ENCODE measurements at regions not wholly inside any gene's neighbourhood (a gene's known extent, or its start where the extent isn't known, plus 50 kb on each side); places are given as distances from the start of the nearest gene placed in this dataset.
A peak's percentile ranks its signal among the peaks of the same experiment; 100 is the strongest.

DNA sequence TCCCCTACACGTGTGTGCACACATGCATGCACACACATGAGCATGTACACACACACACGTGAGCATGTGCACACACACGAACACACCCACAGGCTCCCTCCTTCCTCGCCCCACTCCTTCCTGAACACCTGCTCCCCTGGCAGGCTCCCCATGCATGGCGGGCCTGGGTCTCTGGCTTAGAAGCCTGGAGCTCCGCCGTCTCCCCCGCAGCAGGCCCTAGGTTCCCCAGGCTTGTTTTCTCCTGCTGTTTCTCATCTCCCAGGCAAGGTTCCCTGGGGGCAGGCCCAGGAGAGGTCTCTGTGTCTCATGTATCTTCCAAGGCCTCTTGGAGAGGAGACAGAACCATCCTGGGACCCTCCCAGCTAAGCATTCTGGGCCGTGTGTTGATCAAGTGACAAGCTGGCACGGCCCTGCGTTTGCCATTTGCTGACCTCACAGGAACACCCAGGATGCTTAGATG lies 202.3 kb upstream of the CIBAR2 start:
- TF ChIP-seq, protein P1, sequence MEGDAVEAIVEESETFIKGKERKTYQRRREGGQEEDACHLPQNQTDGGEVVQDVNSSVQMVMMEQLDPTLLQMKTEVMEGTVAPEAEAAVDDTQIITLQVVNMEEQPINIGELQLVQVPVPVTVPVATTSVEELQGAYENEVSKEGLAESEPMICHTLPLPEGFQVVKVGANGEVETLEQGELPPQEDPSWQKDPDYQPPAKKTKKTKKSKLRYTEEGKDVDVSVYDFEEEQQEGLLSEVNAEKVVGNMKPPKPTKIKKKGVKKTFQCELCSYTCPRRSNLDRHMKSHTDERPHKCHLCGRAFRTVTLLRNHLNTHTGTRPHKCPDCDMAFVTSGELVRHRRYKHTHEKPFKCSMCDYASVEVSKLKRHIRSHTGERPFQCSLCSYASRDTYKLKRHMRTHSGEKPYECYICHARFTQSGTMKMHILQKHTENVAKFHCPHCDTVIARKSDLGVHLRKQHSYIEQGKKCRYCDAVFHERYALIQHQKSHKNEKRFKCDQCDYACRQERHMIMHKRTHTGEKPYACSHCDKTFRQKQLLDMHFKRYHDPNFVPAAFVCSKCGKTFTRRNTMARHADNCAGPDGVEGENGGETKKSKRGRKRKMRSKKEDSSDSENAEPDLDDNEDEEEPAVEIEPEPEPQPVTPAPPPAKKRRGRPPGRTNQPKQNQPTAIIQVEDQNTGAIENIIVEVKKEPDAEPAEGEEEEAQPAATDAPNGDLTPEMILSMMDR (IDR thresholded peaks at IDR 0.05; ENCODE audit: insufficient read depth, low read depth, low read length): no peak
- no peak for TF ChIP-seq EZH2 (IDR thresholded peaks at IDR 0.05; ENCODE audit: insufficient read depth, low read length)
- Histone ChIP-seq H3K9me3 (ENCODE audit: insufficient read depth, low read depth, low read length) (no peaks in the 10 kb centered on the region), H3K4me1 (ENCODE audit: insufficient read depth, low read length) (peaks cover 7% of the 10 kb centered on the region), H3K79me2 (ENCODE audit: insufficient read depth, low read length) (no peaks in the 10 kb centered on the region), H3K27me3 (ENCODE audit: insufficient read depth, low read length) (peaks cover 2% of the 10 kb centered on the region), H3K27ac (ENCODE audit: low read depth, low read length) (no peak overlapping the region), H3K36me3 (ENCODE audit: insufficient read depth, low read length) (no peaks in the 10 kb centered on the region), H4K20me1 (ENCODE audit: insufficient read depth, low read length) (peaks cover 84% of the 10 kb centered on the region), H3K9ac (ENCODE audit: low read length) (no peak overlapping the region), H3K4me3 (ENCODE audit: insufficient read depth, low read depth, low read length) (no peak overlapping the region), H2AFZ (ENCODE audit: low read depth, low read length) (no peak overlapping the region), H3K4me2 (ENCODE audit: low read length) (no peak overlapping the region)
- Mint-ChIP-seq H3K27ac (ENCODE audit: unreplicated experiment) (no peak overlapping the region), H3K4me3 (ENCODE audit: unreplicated experiment) (no peak overlapping the region), H3K9me3 (ENCODE audit: unreplicated experiment) (no peaks in the 10 kb centered on the region), H3K27me3 (ENCODE audit: low read depth, unreplicated experiment) (peaks cover 18% of the 10 kb centered on the region), H3K36me3 (ENCODE audit: low read depth, unreplicated experiment) (no peaks in the 10 kb centered on the region), H3K4me1 (ENCODE audit: low read depth, unreplicated experiment) (peaks cover 20% of the 10 kb centered on the region)
- DNase-seq (ENCODE audit: low read depth) (no peak), FAIRE-seq (no peak)

DNA sequence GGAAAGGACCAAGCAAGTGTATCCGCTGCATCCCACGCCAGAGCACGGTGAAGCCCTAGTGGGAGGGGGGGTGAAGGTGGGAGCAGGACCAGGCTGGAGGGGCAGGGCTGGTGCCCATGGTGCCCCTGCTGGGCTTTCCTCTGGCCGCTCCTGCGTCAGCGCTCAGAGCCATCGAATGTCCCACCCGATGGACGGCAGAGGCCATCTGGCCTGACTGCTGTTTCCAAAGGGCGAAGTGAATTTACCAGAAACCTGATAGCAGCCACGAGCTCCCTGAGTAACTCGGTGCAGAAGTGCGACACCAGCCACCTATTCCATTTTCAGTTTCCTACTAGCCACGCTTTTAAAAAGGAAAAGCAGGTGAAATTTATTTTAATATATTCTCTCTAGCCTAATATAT lies 203.6 kb upstream of the CIBAR2 start:
- Histone ChIP-seq H3K4me1 (ENCODE audit: insufficient read depth, low read length) (peaks cover 7% of the 10 kb centered on the region), H3K27ac (ENCODE audit: low read depth, low read length) (no peak overlapping the region), H3K27me3 (ENCODE audit: insufficient read depth, low read length) (peaks cover 2% of the 10 kb centered on the region), H2AFZ (ENCODE audit: low read depth, low read length) (no peak overlapping the region), H3K4me3 (ENCODE audit: insufficient read depth, low read depth, low read length) (no peak overlapping the region), H3K79me2 (ENCODE audit: insufficient read depth, low read length) (no peaks in the 10 kb centered on the region), H4K20me1 (ENCODE audit: insufficient read depth, low read length) (peaks cover 90% of the 10 kb centered on the region), H3K36me3 (ENCODE audit: insufficient read depth, low read length) (no peaks in the 10 kb centered on the region), H3K9ac (ENCODE audit: low read length) (no peak overlapping the region), H3K9me3 (ENCODE audit: insufficient read depth, low read depth, low read length) (no peaks in the 10 kb centered on the region), H3K4me2 (ENCODE audit: low read length) (no peak overlapping the region)
- no peak for TF ChIP-seq EZH2 (IDR thresholded peaks at IDR 0.05; ENCODE audit: insufficient read depth, low read length)
- TF ChIP-seq, protein P1 (IDR thresholded peaks at IDR 0.05; ENCODE audit: insufficient read depth, low read depth, low read length): no peak
- peaks cover 20% of the 10 kb centered on the region for H3K4me1 Mint-ChIP-seq (ENCODE audit: low read depth, unreplicated experiment)
- FAIRE-seq (no peak), DNase-seq (ENCODE audit: low read depth) (no peak)
- H3K9me3 Mint-ChIP-seq (ENCODE audit: unreplicated experiment): no peaks in the 10 kb centered on the region
- H3K4me3 Mint-ChIP-seq (ENCODE audit: unreplicated experiment): no peak overlapping the region
- H3K27ac Mint-ChIP-seq (ENCODE audit: unreplicated experiment): no peak overlapping the region
- H3K36me3 Mint-ChIP-seq (ENCODE audit: low read depth, unreplicated experiment): no peaks in the 10 kb centered on the region
- H3K27me3 Mint-ChIP-seq (ENCODE audit: low read depth, unreplicated experiment): peaks cover 21% of the 10 kb centered on the region

DNA sequence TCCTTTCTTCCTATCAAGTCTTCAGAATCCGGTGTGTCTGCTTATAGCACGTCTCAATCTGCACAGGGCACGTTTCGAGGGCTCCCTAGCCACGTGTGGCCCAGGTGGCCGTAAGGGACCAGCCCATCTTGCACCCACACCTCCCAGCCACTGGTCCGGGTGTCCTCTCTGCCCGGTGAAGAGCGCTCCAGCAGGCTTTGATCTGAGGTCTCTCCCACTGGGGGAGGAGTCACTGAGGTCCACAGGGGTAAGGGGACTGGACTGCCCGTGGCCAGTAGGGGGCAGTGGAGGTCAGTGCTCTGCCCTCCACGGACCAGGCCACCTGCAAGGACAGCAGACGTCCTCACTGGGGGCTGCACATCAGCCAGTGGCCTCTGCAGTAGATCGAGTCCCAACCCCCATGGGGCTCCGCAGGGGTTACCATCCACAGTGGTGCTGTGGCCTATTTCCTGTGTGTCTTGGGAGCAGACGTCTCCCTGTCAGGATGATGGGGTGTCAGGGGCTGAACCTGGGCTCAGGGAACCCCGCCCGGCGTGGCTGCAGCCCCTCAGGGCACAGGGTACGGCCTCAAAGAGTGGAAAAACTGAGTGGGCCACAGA lies 204.1 kb upstream of the CIBAR2 start:
- Mint-ChIP-seq H3K4me1 (ENCODE audit: low read depth, unreplicated experiment) (peaks cover 16% of the 10 kb centered on the region), H3K4me3 (ENCODE audit: unreplicated experiment) (no peak overlapping the region), H3K27me3 (ENCODE audit: low read depth, unreplicated experiment) (peaks cover 22% of the 10 kb centered on the region), H3K36me3 (ENCODE audit: low read depth, unreplicated experiment) (no peaks in the 10 kb centered on the region), H3K9me3 (ENCODE audit: unreplicated experiment) (no peaks in the 10 kb centered on the region), H3K27ac (ENCODE audit: unreplicated experiment) (no peak overlapping the region)
- Histone ChIP-seq H3K9me3 (ENCODE audit: insufficient read depth, low read depth, low read length) (no peaks in the 10 kb centered on the region), H3K4me2 (ENCODE audit: low read length) (no peak overlapping the region), H3K27ac (ENCODE audit: low read depth, low read length) (no peak overlapping the region), H2AFZ (ENCODE audit: low read depth, low read length) (no peak overlapping the region), H3K4me3 (ENCODE audit: insufficient read depth, low read depth, low read length) (no peak overlapping the region), H3K36me3 (ENCODE audit: insufficient read depth, low read length) (no peaks in the 10 kb centered on the region), H4K20me1 (ENCODE audit: insufficient read depth, low read length) (peaks cover 95% of the 10 kb centered on the region), H3K4me1 (ENCODE audit: insufficient read depth, low read length) (peaks cover 10% of the 10 kb centered on the region), H3K79me2 (ENCODE audit: insufficient read depth, low read length) (no peaks in the 10 kb centered on the region), H3K9ac (ENCODE audit: low read length) (no peak overlapping the region), H3K27me3 (ENCODE audit: insufficient read depth, low read length) (peaks cover 2% of the 10 kb centered on the region)
- TF ChIP-seq EZH2 (IDR thresholded peaks at IDR 0.05; ENCODE audit: insufficient read depth, low read length): no peak
- TF ChIP-seq, protein P1 (IDR thresholded peaks at IDR 0.05; ENCODE audit: insufficient read depth, low read depth, low read length): peak; percentile 69
- FAIRE-seq (no peak), DNase-seq (ENCODE audit: low read depth) (no peak)
